K562 (cell line): ENCODE measurements at regions not wholly inside any gene's neighbourhood (a gene's known extent, or its start where the extent isn't known, plus 50 kb on each side); places are given as distances from the start of the nearest gene placed in this dataset.

Source experiments
- ATAC-seq: fragments of 200-7000 bp; cut with Tn5 transposase; 3 replicates; pipeline ENCODE4 v1.9.1; 2020; ENCODE audit warnings: moderate library complexity
- BruUV-seq: library from RNA; stranded (reverse); fragments of 400-500 nt; replicated peaks from 2 replicates; lab custom pipeline; 2021; lab: Mats Ljungman, UMichigan
- CTCF ChIA-PET: fragments of 300-600 bp; formaldehyde crosslinking; extraction: SDS; loops from one replicate; lab custom pipeline; 2021; ENCODE audit warnings: low intra/inter-chr PET ratio; lab: Yijun Ruan, JAX
- POLR2A ChIA-PET: fragments of 300-600, 350-650 bp; sonication (Branson Sonifier 250); formaldehyde crosslinking; extraction: SDS; loops from one replicate; lab custom pipeline; 2021; ENCODE audit warnings: antibody characterized with exemption, inconsistent platforms; lab: Yijun Ruan, JAX
- DNase-seq, 4 experiments: peaks; one replicate each; pipeline versions ENCODE4 v3.0.0 to v3.0.0-alpha.2; 2011 to 2018; ENCODE audit warnings: low spot score in 3 of 4, mixed read lengths in 3 of 4; ENCODE audit errors: extremely low read depth in 1 of 4
- FAIRE-seq: peaks from 2 replicates; lab custom pipeline; 2011; peaks lifted over from hg19 to GRCh38; lab: Jason Lieb, UNC
- H2AFZ ChIP-seq: 2 replicates; pipeline ENCODE4 v1.6.0; 2011; ENCODE audit warnings: low read depth, low read length, control low read depth, inconsistent platforms
- H3K27ac ChIP-seq: fragments of 200-600 bp; 3 replicates; pipeline ENCODE4 v1.8.0; 2011; ENCODE audit warnings: low read depth, mild to moderate bottlenecking, control low read depth, inconsistent platforms, low read length, moderate library complexity, mixed read lengths; ENCODE audit errors: extremely low read depth
- H3K27me3 ChIP-seq, 2 experiments: fragments of 300-600 bp in 1 of 2; 2 replicates in 1 of 2; 3 replicates in 1 of 2; pipeline versions ENCODE4 v1.6.0 to v1.8.0; 2011; ENCODE audit warnings: inconsistent platforms in 2 of 2, low read length in 2 of 2, mild to moderate bottlenecking in 1 of 2, mixed read lengths in 1 of 2, moderate library complexity in 1 of 2; ENCODE audit not compliant: control insufficient read depth in 2 of 2, insufficient read depth in 2 of 2
- H3K36me3 ChIP-seq: fragments of 300-600 bp; 3 replicates; pipeline ENCODE4 v1.8.0; 2011; ENCODE audit warnings: mild to moderate bottlenecking, low read length, inconsistent platforms; ENCODE audit not compliant: control insufficient read depth, insufficient read depth
- H3K4me1 ChIP-seq, 2 experiments: fragments of 200-600 bp in 1 of 2; replicated peaks in 1 of 2; 2 replicates in 1 of 2; 3 replicates in 1 of 2; pipeline versions ENCODE4 v1.5.1 to v1.8.0; 2011; ENCODE audit warnings: inconsistent platforms in 2 of 2, low read length in 2 of 2, mild to moderate bottlenecking in 1 of 2, mixed read lengths in 1 of 2, moderate library complexity in 1 of 2; ENCODE audit not compliant: control insufficient read depth in 2 of 2, insufficient read depth in 2 of 2
- H3K4me2 ChIP-seq: 2 replicates; pipeline ENCODE4 v1.6.1; 2011; ENCODE audit warnings: low read length, control low read depth, inconsistent platforms, mixed read lengths; ENCODE audit not compliant: insufficient read depth
- H3K4me3 ChIP-seq: fragments of 200-600 bp; sonication (generic), shearing (Covaris generic); 2 replicates; pipeline ENCODE4 v1.5.1; 2016; ENCODE audit warnings: control low read depth, inconsistent platforms
- H3K79me2 ChIP-seq: fragments of 200-600 bp; 3 replicates; pipeline ENCODE4 v1.8.0; 2011; ENCODE audit warnings: low read length, inconsistent platforms; ENCODE audit not compliant: control insufficient read depth, insufficient read depth
- H3K9ac ChIP-seq, 2 experiments: 2 replicates each; pipeline versions ENCODE4 v1.6.0 to v1.6.1; 2011; ENCODE audit warnings: low read depth in 2 of 2, low read length in 2 of 2, control low read depth in 1 of 2, inconsistent platforms in 1 of 2, mild to moderate bottlenecking in 1 of 2, mixed read lengths in 1 of 2; ENCODE audit not compliant: insufficient read depth in 1 of 2
- H3K9me1 ChIP-seq: one replicate; pipeline ENCODE4 v1.6.0; 2011; ENCODE audit warnings: inconsistent platforms, mild to moderate bottlenecking, low read length, moderate library complexity; ENCODE audit not compliant: control insufficient read depth, insufficient read depth
- H3K9me3 ChIP-seq: replicated peaks from 2 replicates; pipeline ENCODE4 v1.5.1; 2011; ENCODE audit warnings: low read depth, low read length, inconsistent platforms; ENCODE audit not compliant: control insufficient read depth, insufficient read depth
- H4K20me1 ChIP-seq: replicated peaks from 2 replicates; pipeline ENCODE4 v1.6.1; 2011; ENCODE audit warnings: low read length, inconsistent platforms, mixed read lengths; ENCODE audit not compliant: control insufficient read depth, insufficient read depth
- CTCF ChIP-seq, 3 experiments: IDR thresholded peaks in 2 of 3; conservative IDR thresholded peaks in 1 of 3; 2 replicates each; pipeline ENCODE4 v1.5.1; 2011 to 2012; ENCODE audit warnings: low read length in 3 of 3, mild to moderate bottlenecking in 3 of 3, control low read depth in 2 of 3, improper control_type of control experiment in 1 of 3, inconsistent platforms in 1 of 3, low read depth in 1 of 3, mixed read lengths in 1 of 3, moderate library complexity in 1 of 3; ENCODE audit not compliant: insufficient read depth in 2 of 3
- MTA3 ChIP-seq: fragments of 450-650 bp; formaldehyde crosslinking; IDR thresholded peaks from 2 replicates; pipeline ENCODE4 v1.6.1; 2017; ENCODE audit warnings: mild to moderate bottlenecking, borderline replicate concordance
- RAD21 ChIP-seq, 2 experiments: fragments of 250-450 bp in 1 of 2; fragments of 450-650 bp in 1 of 2; sonication (Bioruptor Pico) in 1 of 2; formaldehyde crosslinking in 1 of 2; IDR thresholded peaks in 1 of 2; conservative IDR thresholded peaks in 1 of 2; 2 replicates each; pipeline versions ENCODE4 v1.4.0 to v1.8.0; 2020 to 2022; ENCODE audit warnings: mild to moderate bottlenecking in 2 of 2, moderate library complexity in 1 of 2
- SMC3 ChIP-seq: conservative IDR thresholded peaks from 2 replicates; pipeline ENCODE4 v1.6.1; 2011; ENCODE audit warnings: low read depth, low read length, improper control_type of control experiment; ENCODE audit not compliant: insufficient read depth
- ZFP91 ChIP-seq: sonication (generic); formaldehyde crosslinking; IDR thresholded peaks from 2 replicates; pipeline ENCODE4 v1.8.0; 2022; ENCODE audit warnings: mild to moderate bottlenecking, missing genetic modification reagents
- WGBS: fragments of 100-300 bp; shearing (Covaris generic); methylation state at CpG from one replicate; pipeline ENCODE4 v1.1.6; 2016; ENCODE audit warnings: low coverage, mixed read lengths; ENCODE audit not compliant: insufficient coverage; ENCODE audit errors: missing lambda C conversion rate; 5-methylcytosine and 5-hydroxymethylcytosine counted together
- in situ Hi-C: fragments of 300-500 bp; cut with MboI; formaldehyde crosslinking; loops from 4 replicates; pipeline ENCODE4 v1.15.0; 2018; ENCODE audit warnings: inconsistent platforms, mixed read lengths
- intact Hi-C: fragments of 100-400 bp; cut with micrococcal nuclease; formaldehyde crosslinking; loops from 2 replicates; pipeline ENCODE4 v1.14.2; 2022

DNA sequence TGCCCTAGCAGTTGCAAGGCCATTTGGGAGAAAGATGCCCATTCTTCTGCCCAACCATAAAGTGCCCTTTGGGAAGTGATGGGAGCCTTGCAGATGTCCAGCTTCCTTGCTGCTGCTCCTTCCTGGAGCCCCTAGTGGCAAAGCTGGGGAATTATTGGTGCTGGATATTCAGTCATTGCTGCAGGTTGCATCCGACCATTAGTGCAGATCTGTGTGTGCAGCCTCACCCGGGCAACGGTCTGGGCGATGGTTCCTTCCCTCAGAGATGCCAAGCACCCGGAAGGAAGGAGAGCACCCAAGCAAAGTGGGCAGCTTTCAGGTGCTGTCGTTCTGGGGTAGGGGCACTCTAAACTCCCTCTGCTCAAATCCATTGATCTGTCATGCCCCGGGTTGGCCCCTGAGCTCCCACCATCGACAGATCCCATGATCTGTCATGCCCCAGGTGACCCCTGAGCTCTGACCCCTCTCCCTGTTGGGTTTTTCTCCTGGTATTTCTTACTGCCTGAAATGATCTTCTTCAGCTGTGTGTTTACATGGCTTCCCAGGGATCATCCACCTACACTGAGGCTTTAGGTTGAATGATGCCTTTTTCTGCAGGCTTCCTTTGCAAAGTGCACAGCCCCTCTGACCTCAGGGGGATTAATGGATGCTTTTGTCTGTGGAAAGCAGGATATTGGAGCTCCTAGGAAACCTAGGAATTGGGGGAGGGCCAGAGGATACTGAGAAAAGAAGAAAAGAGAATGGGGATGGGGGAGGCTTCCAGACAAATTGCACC, 467.5 kb downstream of the PTPRU start:
- ATAC-seq: peak; percentile 79
- in situ Hi-C loops (loop anchor here (10.0 kb wide), 1 partner anchor 469 kb away; the partner anchor contains the start of genes MECR and PTPRU), intact Hi-C loops (no loop called here)
- H4K20me1 ChIP-seq: 0 out of 2 replicates have a peak, but pooled peaks cover 9% of the 10 kb centered on the region
- H3K79me2 ChIP-seq: no peaks in the 10 kb centered on the region
- no peak overlapping the region for H3K4me2 ChIP-seq
- no peak for TF ChIP-seq ZFP91 (CRISPR knock-in tag)
- peak; percentile 70 to 81 (median 77) for TF ChIP-seq CTCF (IDR thresholded peaks at IDR 0.05 in 2 of 3, conservative IDR thresholded peaks at IDR 0.05 in 1 of 3; ENCODE audit: insufficient read depth in 2 of 3, low read depth in 1 of 3, low read length in 3 of 3)
- TF ChIP-seq SMC3: 0 out of 2 replicates have a peak, but pooled peaks have one; percentile 13
- TF ChIP-seq MTA3: no peak
- peak in 1 of 2 experiments; percentile 47; a peak in 2 of 4 replicates for TF ChIP-seq RAD21 (CRISPR knock-in tag; conservative IDR thresholded peaks at IDR 0.05 in 1 of 2, IDR thresholded peaks at IDR 0.05 in 1 of 2)
- no peak overlapping the region for H3K9ac ChIP-seq
- POLR2A ChIA-PET: interaction anchor here (0.6 to 2.5 kb wide), 4 partner anchors 10 to 238 kb away, joined by 3 to 10 read pairs (median 3); no protein-coding TSS in a partner anchor
- peaks cover 0 to 7% of the 10 kb centered on the region in 2 experiments; a peak in 2 of 5 replicates for H3K27me3 ChIP-seq
- H3K9me3 ChIP-seq: no peaks in the 10 kb centered on the region
- H3K4me1 ChIP-seq: no peaks in the 10 kb centered on the region
- H3K4me3 ChIP-seq: no peak overlapping the region
- no peak overlapping the region for H3K27ac ChIP-seq
- H3K9me1 ChIP-seq: peaks cover 5% of the 10 kb centered on the region
- H3K36me3 ChIP-seq: no peaks in the 10 kb centered on the region
- H2AFZ ChIP-seq: no peak overlapping the region
- 2% methylated on average over 8 of the region's 8 CpGs for WGBS
- BruUV-seq: no TSS peak
- FAIRE-seq: peak; percentile 87
- CTCF ChIA-PET: no interaction called here
- DNase-seq: peak; percentile 36 to 61 (median 38)
